ENCODE measurements at regions not wholly inside any gene's neighbourhood (a gene's known extent, or its start where the extent isn't known, plus 50 kb on each side); places are given as distances from the start of the nearest gene placed in this dataset.

- TF ChIP-seq CTCF (IDR thresholded peaks at IDR 0.05): no peak
- no peak for TF ChIP-seq POLR2AphosphoS5 (IDR thresholded peaks at IDR 0.05)
Measured at GRCh38 chr6:141783585-141783984, 349.1 kb upstream of the GJE1 start.
